SK-N-MC (cell line): ENCODE measurements at regions not wholly inside any gene's neighbourhood (a gene's known extent, or its start where the extent isn't known, plus 50 kb on each side); places are given as distances from the start of the nearest gene placed in this dataset.

Experiments
- EZH2 ChIP-seq: fragments of 200-600 bp; sonication (generic); IDR thresholded peaks from one replicate; pipeline ENCODE4 v1.6.1; 2017; ENCODE audit warnings: antibody characterized with exemption
- POLR2AphosphoS5 ChIP-seq: IDR thresholded peaks from 2 replicates; pipeline ENCODE4 v1.6.1; 2012; ENCODE audit warnings: mild to moderate bottlenecking, low read depth, low read length, borderline replicate concordance

DNA sequence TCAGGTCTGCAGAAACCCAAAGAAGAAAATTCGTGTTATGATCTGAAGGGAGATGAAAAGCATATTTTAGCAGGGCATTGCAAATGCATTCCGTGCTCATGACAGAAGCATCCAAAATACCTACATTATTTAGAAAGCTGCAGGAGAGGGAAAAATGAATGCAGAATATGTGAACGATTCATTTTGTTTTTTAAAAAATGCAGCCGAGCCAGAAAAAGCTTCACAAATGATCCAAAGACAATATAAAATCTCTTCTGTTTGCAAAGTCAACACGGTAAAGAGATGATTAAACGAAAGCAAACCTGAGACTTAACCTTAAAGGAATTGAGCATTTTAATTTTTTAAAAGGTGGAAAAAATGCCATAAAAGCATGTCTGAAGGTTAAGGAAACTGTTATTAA is 136.1 kb upstream of the SULF2 start:
- TF ChIP-seq EZH2 (no peak), POLR2AphosphoS5 (no peak)
